SKM-1 treated with dmso at 0.1 percent for 144 hours (cell line): ENCODE measurements at regions not wholly inside any gene's neighbourhood (a gene's known extent, or its start where the extent isn't known, plus 50 kb on each side); places are given as distances from the start of the nearest gene placed in this dataset.

ENCODE experiments used
- DNase-seq: peaks from one replicate; lab custom pipeline; 2025; ENCODE audit not compliant: unreplicated experiment; lab: John Stamatoyannopoulos, UW

- no peak for DNase-seq
Measured at GRCh38 chr12:28814246-28814645, 334.8 kb upstream of the FAR2 start.

- DNase-seq = no peak
Measured at GRCh38 chr12:28817524-28817923, 331.6 kb upstream of the FAR2 start.

DNA sequence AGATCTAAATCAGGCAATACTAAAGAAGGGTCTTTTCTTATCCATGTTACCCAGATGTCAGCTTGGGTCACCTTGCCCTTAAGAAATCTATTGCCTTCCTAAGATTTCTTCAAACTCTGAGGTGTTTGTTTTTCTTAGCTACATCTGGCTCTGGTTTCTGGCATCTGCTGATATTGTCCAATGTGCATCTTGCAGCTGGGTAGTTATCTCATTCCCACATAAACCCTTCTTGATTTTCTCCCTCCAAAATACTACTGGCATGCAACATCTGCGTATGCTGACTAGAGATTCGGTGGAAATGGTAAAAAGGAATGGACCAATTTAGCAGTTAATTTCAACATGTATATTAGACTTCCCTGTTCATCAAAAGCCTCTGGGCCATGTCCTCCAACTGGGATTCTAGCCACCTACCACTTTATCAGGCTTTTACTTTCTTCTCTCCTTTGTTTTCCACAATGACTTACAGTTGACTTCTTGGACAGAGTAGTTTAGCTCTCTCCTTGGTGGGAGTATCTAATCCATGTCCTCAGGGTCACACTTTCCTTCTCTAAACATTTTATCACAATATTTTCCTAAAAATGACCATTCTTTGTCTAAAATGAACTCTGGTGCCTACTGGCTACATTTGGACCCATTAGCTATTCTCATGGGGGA, 324.8 kb upstream of the FAR2 start:
- DNase-seq = no peak

- DNase-seq = no peak
Measured at GRCh38 chr12:28824849-28825248, 324.2 kb upstream of the FAR2 start.

DNA sequence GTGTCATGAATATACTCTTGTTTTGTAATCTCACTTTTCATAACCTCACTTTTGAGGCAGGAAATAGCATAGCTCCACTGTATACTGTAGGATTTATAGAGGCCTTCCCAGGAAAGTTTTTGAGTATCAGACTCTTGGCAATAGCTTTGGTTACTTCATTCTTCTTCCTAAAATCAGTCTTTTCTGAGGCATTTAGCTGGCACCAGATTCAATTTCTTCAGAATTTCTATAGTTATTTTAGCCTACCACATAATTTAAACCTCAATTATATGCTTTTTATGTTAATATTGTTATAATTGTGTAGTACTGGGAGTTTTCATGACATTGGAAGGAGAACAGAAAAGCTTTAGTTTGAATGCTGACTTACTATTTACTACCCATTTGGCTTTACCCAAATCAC, 322.3 kb upstream of the FAR2 start:
- no peak for DNase-seq

- DNase-seq = no peak
Measured at GRCh38 chr12:28827861-28828260, 321.2 kb upstream of the FAR2 start.

DNA sequence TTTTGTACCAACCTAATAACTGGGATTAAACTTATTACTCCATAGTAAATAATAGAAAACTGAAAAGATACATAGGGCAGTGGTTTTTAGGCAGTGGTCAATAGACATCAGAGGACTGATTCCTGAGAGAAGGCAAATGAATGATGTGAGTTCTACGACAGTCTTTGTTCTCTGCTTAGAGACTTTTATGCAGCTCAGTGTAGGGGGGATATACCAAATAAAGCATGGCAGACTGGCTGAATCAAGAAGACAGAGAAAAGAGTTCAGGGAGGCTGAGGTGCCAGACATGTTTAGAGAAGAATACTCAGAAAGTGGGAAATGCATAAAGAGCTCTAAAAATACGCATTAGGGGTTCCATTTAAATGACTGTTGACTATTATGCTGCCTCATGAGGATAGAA, 320.8 kb upstream of the FAR2 start:
- DNase-seq = no peak

GRCh38 chr12:28830491-28830890, 318.6 kb upstream of the FAR2 start:
- no peak for DNase-seq

GRCh38 chr12:28844718-28845117, 304.4 kb upstream of the FAR2 start:
- DNase-seq = no peak

GRCh38 chr12:28851781-28852180, 297.3 kb upstream of the FAR2 start:
- no peak for DNase-seq

- DNase-seq = no peak
Measured at GRCh38 chr12:28855761-28856310, 293.2 kb upstream of the FAR2 start.

- DNase-seq = no peak
Measured at GRCh38 chr12:28857369-28857768, 291.7 kb upstream of the FAR2 start.

DNA sequence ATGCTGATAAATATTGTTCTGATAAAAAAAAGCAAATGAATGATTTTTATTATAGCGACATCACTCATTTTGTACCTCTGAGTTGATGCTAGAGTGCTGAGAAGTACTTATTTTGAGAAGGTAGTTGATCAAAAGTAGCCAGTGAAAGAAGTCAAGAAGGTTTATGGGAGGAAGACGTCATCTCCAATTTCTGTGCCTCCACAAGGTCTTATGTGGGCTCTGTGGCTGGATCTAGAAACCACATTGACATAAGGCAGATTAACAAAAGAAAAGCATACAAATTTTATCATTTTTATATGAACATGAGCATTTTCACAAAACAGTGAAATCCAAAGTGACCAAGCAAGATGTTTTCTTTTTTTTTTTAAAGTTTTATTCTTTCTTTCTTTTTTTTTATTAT, 289.5 kb upstream of the FAR2 start:
- no peak for DNase-seq

DNA sequence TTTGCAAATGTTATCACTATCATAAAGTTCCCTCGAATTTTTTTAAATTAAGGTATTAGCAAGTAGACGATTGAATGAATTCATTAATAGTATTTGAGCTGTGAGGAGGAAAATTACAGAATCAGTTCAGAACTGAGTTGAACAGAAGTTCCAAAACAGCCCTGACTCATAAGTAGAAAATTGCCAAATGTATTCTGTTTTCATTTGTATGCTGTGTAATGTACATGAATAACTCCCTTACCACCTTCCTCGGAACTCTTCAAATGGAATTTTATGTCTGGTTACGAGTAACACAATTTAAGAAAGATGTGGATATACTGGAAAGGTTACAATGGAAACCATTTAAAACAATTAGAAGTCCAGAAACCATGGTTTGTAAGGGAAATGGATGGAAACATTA, 283.3 kb upstream of the FAR2 start:
- no peak for DNase-seq

DNA sequence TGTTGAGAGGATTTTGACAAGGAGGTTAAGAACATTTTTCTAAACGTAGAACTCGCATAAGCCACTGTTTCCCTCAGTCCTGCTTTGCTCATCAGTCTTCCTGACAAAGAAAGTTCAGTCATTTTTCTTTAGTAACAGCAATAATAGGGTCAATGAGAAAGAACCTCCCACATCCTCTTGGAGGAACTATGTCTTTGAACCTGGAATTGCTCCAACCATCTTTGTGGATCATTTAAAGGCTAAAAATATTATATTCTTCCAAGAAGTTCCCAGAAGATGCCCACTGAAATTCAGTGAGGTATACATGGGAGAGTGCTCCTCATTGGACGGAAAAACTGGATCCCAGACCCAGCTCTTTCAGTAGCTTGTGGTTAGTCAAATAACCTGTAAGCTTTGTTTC, 282.8 kb upstream of the FAR2 start:
- no peak for DNase-seq

DNA sequence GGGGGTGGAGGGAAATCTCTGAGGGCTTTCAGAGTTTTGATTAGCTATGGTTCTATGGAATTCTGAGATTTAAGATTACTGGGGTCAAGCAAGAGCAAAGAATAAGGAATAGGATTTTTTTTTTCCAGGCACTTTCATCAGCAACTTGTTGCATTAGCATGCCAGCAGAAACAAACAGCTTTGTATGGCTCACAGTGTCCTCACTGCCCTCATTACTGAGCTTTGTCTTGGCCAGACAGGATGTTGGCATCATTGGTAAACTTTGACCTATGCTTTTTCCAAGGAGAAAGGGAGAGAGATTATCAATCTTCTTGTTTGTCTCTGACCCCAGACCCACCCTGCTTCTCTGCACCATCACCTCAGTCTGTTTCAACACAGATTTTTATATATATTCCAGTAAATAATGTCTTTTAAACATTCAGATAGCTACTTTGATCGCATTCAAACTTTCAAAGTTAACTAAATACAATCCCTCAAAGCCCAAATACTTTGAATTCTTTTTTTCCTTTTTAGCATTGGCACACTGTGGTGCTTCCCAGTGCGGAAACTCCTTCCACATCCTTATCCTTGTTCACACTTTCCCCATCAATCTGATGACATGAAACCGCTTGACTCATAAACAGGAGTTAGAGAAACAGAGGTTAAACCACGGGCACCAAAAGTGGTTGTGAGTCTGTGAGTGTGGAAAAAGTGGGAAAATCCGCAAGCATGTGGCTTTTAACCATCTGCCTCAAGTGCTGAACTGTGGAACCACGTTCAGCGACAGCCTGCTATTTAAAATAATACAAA, 282.2 kb upstream of the FAR2 start:
- no peak for DNase-seq

DNA sequence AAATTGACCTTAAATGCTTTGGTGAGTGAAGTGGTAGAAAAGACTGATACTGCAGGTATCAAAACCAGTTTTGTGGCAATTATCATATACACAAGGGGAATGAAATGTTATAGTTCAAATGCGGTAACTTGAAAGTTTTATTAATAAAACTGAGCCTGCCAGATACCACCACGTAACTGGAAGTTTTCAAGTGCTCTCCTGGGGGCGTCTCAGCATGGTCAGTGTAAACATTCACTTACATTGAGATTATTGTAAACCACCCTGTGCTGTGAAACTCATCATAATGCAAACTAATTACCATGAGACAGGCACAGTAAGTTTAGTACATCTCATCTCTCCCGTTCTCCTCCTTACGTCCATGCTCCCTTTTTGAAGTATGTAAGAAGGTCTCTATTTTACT, 280.7 kb upstream of the FAR2 start:
- no peak for DNase-seq

- DNase-seq = no peak
Measured at GRCh38 chr12:28869197-28869596, 279.9 kb upstream of the FAR2 start.

DNA sequence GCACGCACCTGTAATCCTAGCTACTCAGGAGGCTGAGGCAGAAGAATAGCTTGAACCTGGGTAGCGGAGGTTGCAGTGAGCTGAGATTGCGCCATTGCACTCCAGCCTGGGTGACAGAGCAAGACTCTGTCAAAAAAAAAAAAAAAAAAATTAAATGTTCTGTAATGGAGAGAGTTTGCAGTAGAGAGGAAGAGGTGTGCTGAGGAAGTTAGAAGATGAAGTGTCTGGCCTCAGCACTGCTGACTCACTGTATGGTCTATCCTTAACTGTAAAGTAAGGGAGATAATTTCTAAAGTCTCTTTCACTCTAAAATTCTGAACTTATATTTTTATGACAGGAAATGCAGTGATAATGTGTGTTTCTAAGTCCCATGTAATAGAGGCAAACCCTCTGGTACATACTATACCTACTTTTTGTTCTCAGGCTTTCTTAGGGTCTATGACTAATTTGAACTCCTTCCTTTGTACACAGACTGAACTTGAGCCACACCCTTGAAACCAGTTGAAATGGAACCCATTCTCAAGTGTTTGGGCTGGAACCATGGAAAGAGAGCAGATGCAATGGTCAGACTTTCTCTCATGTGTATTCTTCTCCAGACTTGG, 278.1 kb upstream of the FAR2 start:
- DNase-seq = peak; percentile 38

DNA sequence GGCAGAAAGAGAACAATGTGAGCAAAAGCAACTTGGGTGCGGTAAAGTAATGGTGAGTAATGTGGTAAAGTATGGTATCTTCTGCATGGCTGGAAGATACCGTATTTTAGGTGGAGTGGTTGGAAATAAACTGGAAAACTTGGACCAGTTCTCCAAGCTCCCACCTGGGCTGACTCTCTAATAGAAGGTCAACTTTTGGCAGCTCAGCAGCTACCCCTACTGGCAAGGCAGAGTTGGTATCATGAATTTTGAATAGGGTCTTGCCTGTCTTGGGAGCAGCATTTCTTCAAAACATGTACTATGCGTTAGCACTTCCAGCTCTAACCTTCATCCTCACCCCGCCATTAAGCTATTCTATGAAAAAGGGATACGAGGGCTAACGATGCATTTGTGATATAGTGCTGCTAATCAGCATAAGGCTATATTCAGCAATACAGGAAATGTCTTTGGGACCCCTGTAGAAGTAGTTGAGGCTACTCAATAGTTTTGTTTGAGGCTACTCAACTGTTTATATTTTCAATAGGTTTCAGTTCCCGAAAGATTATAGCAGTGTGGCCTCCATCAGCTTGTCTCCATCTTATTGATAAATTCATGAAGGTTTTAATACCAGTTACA, 276.3 kb upstream of the FAR2 start:
- DNase-seq = peak; percentile 6

GRCh38 chr12:28874758-28875157, 274.3 kb upstream of the FAR2 start:
- no peak for DNase-seq
